ENCODE measurements at regions not wholly inside any gene's neighbourhood (a gene's known extent, or its start where the extent isn't known, plus 50 kb on each side); places are given as distances from the start of the nearest gene placed in this dataset.

DNA sequence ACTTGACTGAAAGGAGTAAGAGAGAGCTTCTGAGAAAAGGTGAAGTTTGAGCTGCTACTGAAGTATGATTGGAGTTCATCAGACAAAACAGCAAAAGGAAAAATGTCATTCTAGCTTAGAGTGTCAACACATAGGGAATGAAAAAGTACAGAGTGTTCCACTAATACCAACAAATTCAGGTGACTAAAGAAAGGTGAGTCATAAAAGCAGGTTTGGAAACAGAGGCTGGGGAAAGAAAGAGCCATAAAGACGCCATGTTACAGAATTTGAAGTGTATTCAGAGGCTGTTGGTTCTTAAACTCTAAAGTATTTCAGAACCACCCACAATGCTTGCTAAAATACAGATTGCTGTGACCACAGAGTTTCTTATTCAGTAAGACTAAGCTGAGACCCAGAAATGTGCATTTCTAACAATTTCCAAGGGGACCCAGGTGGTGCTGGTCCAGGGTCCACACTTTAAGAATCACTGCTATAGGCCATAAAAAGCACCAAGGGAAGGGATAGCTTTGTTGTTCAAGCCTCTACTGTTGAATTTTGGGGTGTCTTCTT, 143.1 kb downstream of the ELAPOR2 start:
- no peaks in the 10 kb centered on the region for H3K9me3 Mint-ChIP-seq
- no peaks in the 10 kb centered on the region for H4K20me1 ChIP-seq (ENCODE audit: low read depth)
- no peak overlapping the region for H3K27ac ChIP-seq
- H3K9me3 ChIP-seq (ENCODE audit: low read depth), result no peaks in the 10 kb centered on the region
- no peak overlapping the region for H2AFZ ChIP-seq (replicated peaks)
- H3K36me3 Mint-ChIP-seq, result peaks cover 12% of the 10 kb centered on the region
- H3K27me3 Mint-ChIP-seq (ENCODE audit: insufficient read depth, low read depth), result no peaks in the 10 kb centered on the region
- H3K4me3 ChIP-seq, result no peak overlapping the region
- no peak overlapping the region for H3K4me3 Mint-ChIP-seq
- no peaks in the 10 kb centered on the region for H3K4me1 Mint-ChIP-seq
- H3F3A ChIP-seq (ENCODE audit: low read depth), result no peaks in the 10 kb centered on the region
- no peak overlapping the region for H3K4me2 ChIP-seq
- no peak for DNase-seq (ENCODE audit: low spot score)
- no peaks in the 10 kb centered on the region for H3K79me2 ChIP-seq (ENCODE audit: low read depth)
- H3K27ac Mint-ChIP-seq, result no peak overlapping the region
- H3K4me1 ChIP-seq, result no peaks in the 10 kb centered on the region
- no peak overlapping the region for H3K9ac ChIP-seq
- no peaks in the 10 kb centered on the region for H3K27me3 ChIP-seq
- H3K36me3 ChIP-seq, result peaks cover 10% of the 10 kb centered on the region
- TF ChIP-seq EZH2phosphoT487 (IDR thresholded peaks at IDR 0.05) (no peak), EZH2 (IDR thresholded peaks at IDR 0.05) (no peak)
- TF ChIP-seq, protein P1, sequence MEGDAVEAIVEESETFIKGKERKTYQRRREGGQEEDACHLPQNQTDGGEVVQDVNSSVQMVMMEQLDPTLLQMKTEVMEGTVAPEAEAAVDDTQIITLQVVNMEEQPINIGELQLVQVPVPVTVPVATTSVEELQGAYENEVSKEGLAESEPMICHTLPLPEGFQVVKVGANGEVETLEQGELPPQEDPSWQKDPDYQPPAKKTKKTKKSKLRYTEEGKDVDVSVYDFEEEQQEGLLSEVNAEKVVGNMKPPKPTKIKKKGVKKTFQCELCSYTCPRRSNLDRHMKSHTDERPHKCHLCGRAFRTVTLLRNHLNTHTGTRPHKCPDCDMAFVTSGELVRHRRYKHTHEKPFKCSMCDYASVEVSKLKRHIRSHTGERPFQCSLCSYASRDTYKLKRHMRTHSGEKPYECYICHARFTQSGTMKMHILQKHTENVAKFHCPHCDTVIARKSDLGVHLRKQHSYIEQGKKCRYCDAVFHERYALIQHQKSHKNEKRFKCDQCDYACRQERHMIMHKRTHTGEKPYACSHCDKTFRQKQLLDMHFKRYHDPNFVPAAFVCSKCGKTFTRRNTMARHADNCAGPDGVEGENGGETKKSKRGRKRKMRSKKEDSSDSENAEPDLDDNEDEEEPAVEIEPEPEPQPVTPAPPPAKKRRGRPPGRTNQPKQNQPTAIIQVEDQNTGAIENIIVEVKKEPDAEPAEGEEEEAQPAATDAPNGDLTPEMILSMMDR (IDR thresholded peaks at IDR 0.05), result no peak

DNA sequence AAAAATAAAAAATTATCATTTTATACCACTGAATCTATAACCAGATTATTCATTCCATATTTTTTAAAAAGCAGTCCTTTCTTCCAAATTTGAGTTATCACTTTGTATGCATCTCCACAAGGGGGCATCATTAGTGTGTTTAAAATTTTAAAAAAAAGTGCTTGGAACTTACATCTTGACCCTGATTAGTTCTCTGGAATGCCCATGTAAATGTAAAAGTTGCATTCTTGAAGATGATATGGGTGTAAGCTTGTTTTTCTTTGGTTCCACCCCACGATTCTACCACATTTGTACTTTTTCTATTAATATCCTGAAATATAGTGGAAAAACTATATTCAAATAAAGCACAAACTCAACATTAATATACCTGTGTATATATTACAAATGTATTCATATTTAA, 144.9 kb downstream of the ELAPOR2 start:
- Histone ChIP-seq H3K4me1 (no peaks in the 10 kb centered on the region), H3K27ac (no peak overlapping the region), H3K27me3 (no peaks in the 10 kb centered on the region), H3K79me2 (ENCODE audit: low read depth) (no peaks in the 10 kb centered on the region), H3F3A (ENCODE audit: low read depth) (no peaks in the 10 kb centered on the region), H4K20me1 (ENCODE audit: low read depth) (no peaks in the 10 kb centered on the region), H3K9ac (no peak overlapping the region), H3K36me3 (peaks cover 12% of the 10 kb centered on the region), H2AFZ (replicated peaks) (no peak overlapping the region), H3K9me3 (ENCODE audit: low read depth) (no peaks in the 10 kb centered on the region), H3K4me2 (no peak overlapping the region), H3K4me3 (no peak overlapping the region)
- no peak overlapping the region for H3K27ac Mint-ChIP-seq
- H3K4me3 Mint-ChIP-seq, result no peak overlapping the region
- H3K4me1 Mint-ChIP-seq, result no peaks in the 10 kb centered on the region
- peak; percentile 26 for DNase-seq (ENCODE audit: low spot score)
- TF ChIP-seq, protein P1 (IDR thresholded peaks at IDR 0.05), result peak; percentile 70
- TF ChIP-seq EZH2 (IDR thresholded peaks at IDR 0.05), result no peak
- TF ChIP-seq EZH2phosphoT487 (IDR thresholded peaks at IDR 0.05), result no peak
- H3K27me3 Mint-ChIP-seq (ENCODE audit: insufficient read depth, low read depth), result no peaks in the 10 kb centered on the region
- no peaks in the 10 kb centered on the region for H3K9me3 Mint-ChIP-seq
- peaks cover 16% of the 10 kb centered on the region for H3K36me3 Mint-ChIP-seq
